GM23338 (cell line): ENCODE measurements at regions not wholly inside any gene's neighbourhood (a gene's known extent, or its start where the extent isn't known, plus 50 kb on each side); places are given as distances from the start of the nearest gene placed in this dataset.
"Not testable (repeated sequence)": the region's sequence is repeated elsewhere in the genome, so short reads cannot be mapped to it uniquely, and the experiment has no call there.

Experiments used
- ATAC-seq: fragments of 200-7000 bp; cut with Tn5 transposase; 3 replicates; pipeline ENCODE4 v1.9.1; 2020
- DNase-seq: peaks from one replicate; pipeline ENCODE4 v3.0.0-alpha.2; 2015; ENCODE audit warnings: low spot score
- H2AFZ ChIP-seq: fragments of 200-600 bp; sonication (generic); 2 replicates; pipeline ENCODE4 v1.8.0; 2016; ENCODE audit warnings: antibody characterized with exemption, mild to moderate bottlenecking, moderate library complexity
- H3F3A ChIP-seq: fragments of 200-600 bp; sonication (generic); replicated peaks from 2 replicates; pipeline ENCODE4 v1.8.0; 2017; ENCODE audit warnings: antibody characterized with exemption, mixed run types, low read depth
- H3K27ac ChIP-seq: fragments of 200-600 bp; sonication (generic); 2 replicates; pipeline ENCODE4 v1.6.1; 2016; ENCODE audit warnings: low read depth
- H3K27me3 ChIP-seq: fragments of 200-600 bp; sonication (generic); 2 replicates; pipeline ENCODE4 v1.8.0; 2016; ENCODE audit warnings: mild to moderate bottlenecking, mixed run types, moderate library complexity; ENCODE audit not compliant: insufficient read depth
- H3K36me3 ChIP-seq: fragments of 200-600 bp; sonication (generic); 2 replicates; pipeline ENCODE4 v1.8.0; 2016; ENCODE audit warnings: mild to moderate bottlenecking; ENCODE audit not compliant: insufficient read depth
- H3K4me1 ChIP-seq: fragments of 200-600 bp; sonication (generic); 2 replicates; pipeline ENCODE4 v1.8.0; 2016; ENCODE audit warnings: mild to moderate bottlenecking, moderate library complexity; ENCODE audit not compliant: insufficient read depth
- H3K4me2 ChIP-seq: fragments of 200-600 bp; sonication (generic); 2 replicates; pipeline ENCODE4 v1.7.1; 2017; ENCODE audit warnings: mixed run types
- H3K4me3 ChIP-seq: fragments of 200-600 bp; sonication (generic); 2 replicates; pipeline ENCODE4 v1.6.1; 2016; ENCODE audit warnings: mixed run types
- H3K79me2 ChIP-seq: fragments of 200-600 bp; sonication (generic); replicated peaks from 2 replicates; pipeline ENCODE4 v1.8.0; 2017; ENCODE audit warnings: mild to moderate bottlenecking; ENCODE audit not compliant: insufficient read depth
- H3K9me2 ChIP-seq: fragments of 200-600 bp; sonication (generic); 2 replicates; pipeline ENCODE4 v1.8.0; 2017; ENCODE audit not compliant: insufficient read depth
- H4K20me1 ChIP-seq: fragments of 200-600 bp; sonication (generic); replicated peaks from 2 replicates; pipeline ENCODE4 v1.8.0; 2017; ENCODE audit warnings: mild to moderate bottlenecking; ENCODE audit not compliant: insufficient read depth
- H3K27ac Mint-ChIP-seq: 2 replicates; pipeline ENCODE4 v1.8.0; 2020; ENCODE audit warnings: inconsistent platforms, mild to moderate bottlenecking, moderate library complexity, mixed read lengths
- H3K27me3 Mint-ChIP-seq: 3 replicates; pipeline ENCODE4 v1.8.0; 2022; ENCODE audit warnings: low read depth, mild to moderate bottlenecking, moderate library complexity, mixed read lengths, inconsistent platforms; ENCODE audit not compliant: insufficient read depth, poor library complexity
- H3K36me3 Mint-ChIP-seq: 3 replicates; pipeline ENCODE4 v1.8.0; 2021; ENCODE audit warnings: low read depth, mild to moderate bottlenecking, inconsistent platforms, moderate library complexity, mixed read lengths
- H3K4me1 Mint-ChIP-seq: 3 replicates; pipeline ENCODE4 v1.8.0; 2020; ENCODE audit warnings: mild to moderate bottlenecking, inconsistent platforms, mixed read lengths
- H3K4me3 Mint-ChIP-seq: 3 replicates; pipeline ENCODE4 v1.8.0; 2021; ENCODE audit warnings: moderate library complexity, mild to moderate bottlenecking, inconsistent platforms, mixed read lengths
- H3K9me3 Mint-ChIP-seq: 3 replicates; pipeline ENCODE4 v1.8.0; 2020; ENCODE audit warnings: moderate library complexity, mild to moderate bottlenecking, inconsistent platforms, mixed read lengths
- CREB1 ChIP-seq: fragments of 250-450 bp; sonication (Bioruptor Pico); IDR thresholded peaks from 2 replicates; pipeline ENCODE4 v1.5.0; 2020; ENCODE audit warnings: low read depth, mild to moderate bottlenecking, moderate library complexity
- CTCF ChIP-seq, 2 experiments: fragments of 200-600 bp in 1 of 2; sonication (generic) in 1 of 2; conservative IDR thresholded peaks; 2 replicates each; pipeline versions ENCODE4 v1.5.1 to v1.6.1; 2016 to 2017; ENCODE audit warnings: antibody characterized with exemption in 2 of 2, low read depth in 2 of 2, mild to moderate bottlenecking in 2 of 2, moderate library complexity in 1 of 2
- EZH2 ChIP-seq: fragments of 200-600 bp; sonication (generic); IDR thresholded peaks from one replicate; pipeline ENCODE4 v1.8.0; 2017; ENCODE audit warnings: antibody characterized with exemption, mild to moderate bottlenecking, low read depth; ENCODE audit not compliant: unreplicated experiment
- NANOG ChIP-seq: IDR thresholded peaks from 2 replicates; pipeline ENCODE4 v1.6.1; 2016; ENCODE audit warnings: antibody characterized with exemption, borderline replicate concordance
- REST ChIP-seq: IDR thresholded peaks from one replicate; pipeline ENCODE4 v1.6.1; 2018; ENCODE audit warnings: antibody characterized with exemption; ENCODE audit not compliant: unreplicated experiment
- STAT1 ChIP-seq: IDR thresholded peaks from one replicate; pipeline ENCODE4 v1.6.1; 2016; ENCODE audit warnings: antibody characterized with exemption; ENCODE audit not compliant: unreplicated experiment
- ZNF462 ChIP-seq: fragments of 250-450 bp; sonication (Bioruptor Pico); IDR thresholded peaks from 2 replicates; pipeline ENCODE4 v1.5.0; 2020; ENCODE audit warnings: mild to moderate bottlenecking, moderate library complexity

GRCh38 chr2:81363800-81364199 lies 1059.2 kb upstream of the LRRTM1 start (continued):
- no peak for TF ChIP-seq ZNF462 (CRISPR knock-in tag)
- TF ChIP-seq CREB1 (CRISPR knock-in tag): no peak
- no peak for TF ChIP-seq NANOG

GRCh38 chr2:81362468-81362867 lies 1057.9 kb upstream of the LRRTM1 start:
- H3K36me3 ChIP-seq, H3K27ac Mint-ChIP-seq, DNase-seq, H3K4me3 Mint-ChIP-seq, H3K27me3 Mint-ChIP-seq, H3K27me3 ChIP-seq, H2AFZ ChIP-seq, H3K27ac ChIP-seq, H3K4me1 Mint-ChIP-seq, H4K20me1 ChIP-seq, H3K9me2 ChIP-seq, H3K4me1 ChIP-seq, H3K4me2 ChIP-seq, H3F3A ChIP-seq, H3K4me3 ChIP-seq, H3K79me2 ChIP-seq, ATAC-seq: not testable (repeated sequence)
- H3K36me3 Mint-ChIP-seq: peaks cover 13% of the 10 kb centered on the region; the same call in 2 of the 3 replicates
- peaks cover 40% of the 10 kb centered on the region for H3K9me3 Mint-ChIP-seq

GRCh38 chr2:81355436-81355835 lies 1050.9 kb upstream of the LRRTM1 start:
- no peaks in the 10 kb centered on the region for H3F3A ChIP-seq
- TF ChIP-seq REST: no peak
- TF ChIP-seq STAT1: no peak
- TF ChIP-seq CTCF (conservative IDR thresholded peaks at IDR 0.05; ENCODE audit: low read depth in 2 of 2): no peak
- TF ChIP-seq EZH2: no peak
- DNase-seq (no peak), ATAC-seq (no peak)
- no peaks in the 10 kb centered on the region for H3K36me3 ChIP-seq
- no peak overlapping the region for H2AFZ ChIP-seq
- H3K79me2 ChIP-seq: no peaks in the 10 kb centered on the region
- H3K9me2 ChIP-seq: no peaks in the 10 kb centered on the region
- no peak overlapping the region for H3K4me3 ChIP-seq
- no peaks in the 10 kb centered on the region for H3K27me3 ChIP-seq
- no peak overlapping the region for H3K4me3 Mint-ChIP-seq
- peaks cover 3% of the 10 kb centered on the region for H3K27me3 Mint-ChIP-seq
- H3K27ac ChIP-seq: no peak overlapping the region
- no peaks in the 10 kb centered on the region for H4K20me1 ChIP-seq
- H3K9me3 Mint-ChIP-seq: peaks cover 21% of the 10 kb centered on the region; the same call in 2 of the 3 replicates
- no peaks in the 10 kb centered on the region for H3K4me1 Mint-ChIP-seq
- H3K36me3 Mint-ChIP-seq: peaks cover 3% of the 10 kb centered on the region; the same call in 1 of the 3 replicates
- H3K4me2 ChIP-seq: no peak overlapping the region
- no peaks in the 10 kb centered on the region for H3K4me1 ChIP-seq
- H3K27ac Mint-ChIP-seq: no peak overlapping the region
